Esophagus squamous epithelium (tissue), 4 donors: ENCODE measurements at regions not wholly inside any gene's neighbourhood (a gene's known extent, or its start where the extent isn't known, plus 50 kb on each side); places are given as distances from the start of the nearest gene placed in this dataset.

Experiments used
- CTCF ChIP-seq, 6 experiments: fragments of 450-650 bp in 4 of 6; fragments of 200-600 bp in 2 of 6; sonication (generic) in 2 of 6; IDR thresholded peaks; one replicate each; pipeline ENCODE4 v1.5.1; 2016 to 2019; ENCODE audit warnings: antibody characterized with exemption in 6 of 6, mild to moderate bottlenecking in 4 of 6, moderate library complexity in 4 of 6
- POLR2A ChIP-seq, 4 donors: fragments of 450-650 bp; IDR thresholded peaks; one replicate each; pipeline ENCODE4 v1.6.1; 2017; ENCODE audit warnings: antibody characterized with exemption in 4 of 4, mild to moderate bottlenecking in 4 of 4, moderate library complexity in 3 of 4

GRCh38 chr14:35218963-35219362 is 73.2 kb upstream of the PSMA6 start:
- TF ChIP-seq CTCF (IDR thresholded peaks at IDR 0.05) (no peak), POLR2A (IDR thresholded peaks at IDR 0.05) (no peak)
